A673 (cell line): ENCODE measurements at regions not wholly inside any gene's neighbourhood (a gene's known extent, or its start where the extent isn't known, plus 50 kb on each side); places are given as distances from the start of the nearest gene placed in this dataset.

Source experiments
- BruUV-seq: library from RNA; stranded (reverse); fragments of 400-500 nt; replicated peaks from 2 replicates; lab custom pipeline; 2021; lab: Mats Ljungman, UMichigan
- CTCF ChIA-PET: fragments of 300-600 bp; sonication (Branson Sonifier 250); formaldehyde crosslinking; loops from one replicate; lab custom pipeline; 2022; ENCODE audit warnings: antibody characterized with exemption; lab: Charles Lee
- POLR2A ChIA-PET: fragments of 300-600 bp; sonication (Branson Sonifier 250); formaldehyde crosslinking; loops from one replicate; lab custom pipeline; 2022; ENCODE audit warnings: antibody characterized with exemption; ENCODE audit not compliant: low non-redundant PET; lab: Charles Lee
- DNase-seq: peaks from one replicate; pipeline ENCODE4 v3.0.0-alpha.2; 2015; ENCODE audit warnings: low spot score
- H3K27ac ChIP-seq: fragments of 200-600 bp; sonication (generic); 2 replicates; pipeline ENCODE4 v1.5.1; 2016; ENCODE audit warnings: mixed run types, low read depth, mild to moderate bottlenecking, mixed read lengths, antibody characterized with exemption, low read length; ENCODE audit not compliant: poor library complexity, severe bottlenecking
- H3K27me3 ChIP-seq: fragments of 200-600 bp; sonication (generic); replicated peaks from 2 replicates; pipeline ENCODE4 v1.6.1; 2017; ENCODE audit warnings: mixed run types, low read depth, mild to moderate bottlenecking, mixed read lengths, antibody characterized with exemption, low read length; ENCODE audit not compliant: insufficient read depth, poor library complexity
- H3K36me3 ChIP-seq: fragments of 200-600 bp; sonication (generic); 2 replicates; pipeline ENCODE4 v1.6.1; 2016; ENCODE audit warnings: mixed run types, mild to moderate bottlenecking, mixed read lengths, antibody characterized with exemption, low read length; ENCODE audit not compliant: insufficient read depth, poor library complexity, severe bottlenecking
- H3K4me1 ChIP-seq: fragments of 200-600 bp; sonication (generic); 2 replicates; pipeline ENCODE4 v1.6.1; 2017; ENCODE audit warnings: mixed run types, mild to moderate bottlenecking, mixed read lengths, antibody characterized with exemption, low read length; ENCODE audit not compliant: insufficient read depth, poor library complexity, severe bottlenecking
- H3K4me3 ChIP-seq: fragments of 200-600 bp; sonication (generic); 2 replicates; pipeline ENCODE4 v1.5.1; 2016; ENCODE audit warnings: low read depth, mixed run types, mild to moderate bottlenecking, mixed read lengths, low read length; ENCODE audit not compliant: poor library complexity, severe bottlenecking
- H3K9me3 ChIP-seq: fragments of 200-600 bp; sonication (generic); 2 replicates; pipeline ENCODE4 v1.6.1; 2016; ENCODE audit warnings: mixed run types, low read depth, mild to moderate bottlenecking, mixed read lengths, antibody characterized with exemption, low read length; ENCODE audit not compliant: poor library complexity, severe bottlenecking
- CTCF ChIP-seq: fragments of 300-800, 200-600 bp; sonication (generic); conservative IDR thresholded peaks from 2 replicates; pipeline ENCODE4 v1.5.1; 2017; ENCODE audit warnings: low read depth, mild to moderate bottlenecking, antibody characterized with exemption, low read length, moderate library complexity, mixed read lengths
- EZH2 ChIP-seq: fragments of 200-600 bp; sonication (generic); IDR thresholded peaks from 2 replicates; pipeline ENCODE4 v1.6.1; 2017; ENCODE audit warnings: borderline replicate concordance, low read depth, mild to moderate bottlenecking, mixed read lengths, antibody characterized with exemption, low read length; ENCODE audit not compliant: poor library complexity, severe bottlenecking
- intact Hi-C: fragments of 100-400 bp; cut with micrococcal nuclease; formaldehyde crosslinking; loops from one replicate; pipeline ENCODE4 v1.10.0; 2022; ENCODE audit not compliant: unreplicated experiment

- H3K36me3 ChIP-seq, result no peaks in the 10 kb centered on the region
- H3K9me3 ChIP-seq, result no peaks in the 10 kb centered on the region
- no peaks in the 10 kb centered on the region for H3K4me1 ChIP-seq
- no peak overlapping the region for H3K4me3 ChIP-seq
- BruUV-seq, result no TSS peak
- intact Hi-C loops, result no loop called here
- DNase-seq, result no peak
- TF ChIP-seq EZH2 (no peak), CTCF (no peak)
- ChIA-PET POLR2A (no interaction called here), CTCF (interaction anchor here (0.7 kb wide), 1 partner anchor 16 kb away, joined by 3 read pairs; no protein-coding TSS in a partner anchor)
- H3K27ac ChIP-seq, result no peak overlapping the region
- no peaks in the 10 kb centered on the region for H3K27me3 ChIP-seq
These were observed 146.9 kb downstream of the CD47 start for GRCh38 chr3:107943786-107944523.

- ChIA-PET CTCF (no interaction called here), POLR2A (no interaction called here)
- DNase-seq, result no peak
- no peaks in the 10 kb centered on the region for H3K9me3 ChIP-seq
- H3K36me3 ChIP-seq, result no peaks in the 10 kb centered on the region
- no peaks in the 10 kb centered on the region for H3K4me1 ChIP-seq
- H3K27me3 ChIP-seq, result no peaks in the 10 kb centered on the region
- BruUV-seq, result no TSS peak
- intact Hi-C loops, result no loop called here
- no peak overlapping the region for H3K4me3 ChIP-seq
- H3K27ac ChIP-seq, result no peak overlapping the region
- TF ChIP-seq CTCF, result no peak
- TF ChIP-seq EZH2, result no peak
These were observed 147.7 kb downstream of the CD47 start for GRCh38 chr3:107942951-107943749.

GRCh38 chr3:107942244-107942643 is 148.6 kb downstream of the CD47 start:
- H3K9me3 ChIP-seq, result no peaks in the 10 kb centered on the region
- no TSS peak for BruUV-seq
- no peaks in the 10 kb centered on the region for H3K27me3 ChIP-seq
- H3K36me3 ChIP-seq, result no peaks in the 10 kb centered on the region
- no peak overlapping the region for H3K4me3 ChIP-seq
- ChIA-PET CTCF (no interaction called here), POLR2A (no interaction called here)
- intact Hi-C loops, result no loop called here
- DNase-seq, result no peak
- TF ChIP-seq EZH2, result no peak
- no peak for TF ChIP-seq CTCF
- no peak overlapping the region for H3K27ac ChIP-seq
- no peaks in the 10 kb centered on the region for H3K4me1 ChIP-seq
